ENCODE measurements at regions not wholly inside any gene's neighbourhood (a gene's known extent, or its start where the extent isn't known, plus 50 kb on each side); places are given as distances from the start of the nearest gene placed in this dataset.

DNA sequence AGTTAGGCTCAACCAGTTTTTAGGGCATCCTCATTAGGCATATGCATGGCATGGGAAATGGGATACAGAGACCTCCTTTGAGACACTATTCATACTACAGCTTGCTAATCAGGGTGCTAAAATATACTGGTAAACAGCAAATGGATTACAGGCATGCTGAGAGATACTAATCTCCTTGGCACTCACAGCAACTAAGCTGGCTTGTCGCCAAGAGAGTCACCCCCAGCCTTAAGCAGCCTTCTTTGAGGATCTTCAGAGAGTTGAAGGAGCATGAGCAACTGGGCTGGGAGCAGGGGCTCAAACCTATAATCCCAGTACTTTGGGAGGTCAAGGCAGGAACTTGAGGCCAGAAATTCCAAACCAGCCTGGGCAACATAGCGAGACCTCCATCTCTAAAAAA lies 120.1 kb upstream of the NR5A2 start:
- TF ChIP-seq, protein P1, sequence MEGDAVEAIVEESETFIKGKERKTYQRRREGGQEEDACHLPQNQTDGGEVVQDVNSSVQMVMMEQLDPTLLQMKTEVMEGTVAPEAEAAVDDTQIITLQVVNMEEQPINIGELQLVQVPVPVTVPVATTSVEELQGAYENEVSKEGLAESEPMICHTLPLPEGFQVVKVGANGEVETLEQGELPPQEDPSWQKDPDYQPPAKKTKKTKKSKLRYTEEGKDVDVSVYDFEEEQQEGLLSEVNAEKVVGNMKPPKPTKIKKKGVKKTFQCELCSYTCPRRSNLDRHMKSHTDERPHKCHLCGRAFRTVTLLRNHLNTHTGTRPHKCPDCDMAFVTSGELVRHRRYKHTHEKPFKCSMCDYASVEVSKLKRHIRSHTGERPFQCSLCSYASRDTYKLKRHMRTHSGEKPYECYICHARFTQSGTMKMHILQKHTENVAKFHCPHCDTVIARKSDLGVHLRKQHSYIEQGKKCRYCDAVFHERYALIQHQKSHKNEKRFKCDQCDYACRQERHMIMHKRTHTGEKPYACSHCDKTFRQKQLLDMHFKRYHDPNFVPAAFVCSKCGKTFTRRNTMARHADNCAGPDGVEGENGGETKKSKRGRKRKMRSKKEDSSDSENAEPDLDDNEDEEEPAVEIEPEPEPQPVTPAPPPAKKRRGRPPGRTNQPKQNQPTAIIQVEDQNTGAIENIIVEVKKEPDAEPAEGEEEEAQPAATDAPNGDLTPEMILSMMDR (IDR thresholded peaks at IDR 0.05): no peak
- TF ChIP-seq POLR2A (IDR thresholded peaks at IDR 0.05; ENCODE audit: low read depth) (no peak), EP300 (IDR thresholded peaks at IDR 0.05) (no peak), POLR2AphosphoS5 (IDR thresholded peaks at IDR 0.05) (no peak)
